ENCODE measurements at regions not wholly inside any gene's neighbourhood (a gene's known extent, or its start where the extent isn't known, plus 50 kb on each side); places are given as distances from the start of the nearest gene placed in this dataset.

DNA sequence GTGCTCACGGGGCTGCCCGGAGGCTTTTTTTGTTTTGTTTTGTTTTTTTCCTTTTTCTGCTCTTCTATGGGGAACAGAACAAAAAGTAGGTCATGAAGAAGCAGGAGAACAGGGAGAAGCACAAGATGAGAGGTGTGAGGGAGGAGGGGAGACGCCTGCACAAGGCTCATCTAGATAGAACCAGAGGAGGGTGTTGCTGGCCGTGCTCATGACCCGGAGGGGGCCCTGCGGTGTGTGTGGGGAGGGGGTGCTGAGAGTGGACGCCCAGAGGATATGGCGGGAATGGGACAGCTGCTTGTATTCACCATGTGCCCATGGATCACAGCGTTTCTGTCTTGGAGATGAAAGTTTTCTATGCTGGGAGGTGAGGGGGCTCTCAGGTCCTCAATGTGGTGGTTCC, 183.7 kb downstream of the FOXL1 start:
- POLR2A ChIA-PET: no interaction called here
- CTCF ChIA-PET: no interaction called here

DNA sequence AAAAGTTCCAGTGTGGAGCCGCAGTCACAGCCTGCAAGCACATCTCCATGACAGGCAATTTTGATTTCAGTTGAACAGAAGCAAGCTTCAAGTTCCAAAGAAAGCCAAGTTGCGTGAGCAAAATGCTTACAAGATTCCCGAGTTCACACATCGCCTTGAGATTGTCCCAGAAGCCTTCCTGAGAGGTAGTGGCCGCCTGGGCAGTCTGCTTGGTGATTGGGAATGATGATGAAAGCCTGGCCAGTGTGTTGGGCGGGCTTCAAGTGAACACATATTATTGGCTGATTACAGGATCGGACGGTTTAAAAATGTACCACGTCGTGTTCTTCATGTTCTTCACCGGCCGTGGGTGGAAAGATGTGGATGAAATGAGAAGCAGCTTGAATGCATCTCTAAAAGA, 185.5 kb downstream of the FOXL1 start:
- POLR2A ChIA-PET: no interaction called here
- CTCF ChIA-PET: no interaction called here

DNA sequence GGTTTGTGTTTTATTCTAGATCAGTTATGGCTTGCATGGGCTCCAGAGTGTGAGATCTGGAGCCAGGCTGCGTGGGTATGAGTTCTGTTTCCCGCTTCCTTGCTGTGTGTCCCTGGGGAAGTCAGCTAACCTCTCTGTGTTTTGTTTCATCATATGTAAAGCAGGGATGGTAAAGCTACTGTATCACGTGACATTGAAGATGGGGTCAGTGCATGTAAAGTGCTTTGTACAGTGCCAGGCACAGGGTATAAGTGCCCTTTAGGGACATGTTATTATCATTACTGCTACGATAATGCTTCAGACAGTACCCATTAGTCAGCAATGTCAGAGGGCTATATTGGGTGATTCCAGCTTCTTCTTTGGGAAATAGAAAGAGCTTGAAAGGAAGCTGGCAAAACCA, 186.2 kb downstream of the FOXL1 start:
- POLR2A ChIA-PET: no interaction called here
- CTCF ChIA-PET: no interaction called here

DNA sequence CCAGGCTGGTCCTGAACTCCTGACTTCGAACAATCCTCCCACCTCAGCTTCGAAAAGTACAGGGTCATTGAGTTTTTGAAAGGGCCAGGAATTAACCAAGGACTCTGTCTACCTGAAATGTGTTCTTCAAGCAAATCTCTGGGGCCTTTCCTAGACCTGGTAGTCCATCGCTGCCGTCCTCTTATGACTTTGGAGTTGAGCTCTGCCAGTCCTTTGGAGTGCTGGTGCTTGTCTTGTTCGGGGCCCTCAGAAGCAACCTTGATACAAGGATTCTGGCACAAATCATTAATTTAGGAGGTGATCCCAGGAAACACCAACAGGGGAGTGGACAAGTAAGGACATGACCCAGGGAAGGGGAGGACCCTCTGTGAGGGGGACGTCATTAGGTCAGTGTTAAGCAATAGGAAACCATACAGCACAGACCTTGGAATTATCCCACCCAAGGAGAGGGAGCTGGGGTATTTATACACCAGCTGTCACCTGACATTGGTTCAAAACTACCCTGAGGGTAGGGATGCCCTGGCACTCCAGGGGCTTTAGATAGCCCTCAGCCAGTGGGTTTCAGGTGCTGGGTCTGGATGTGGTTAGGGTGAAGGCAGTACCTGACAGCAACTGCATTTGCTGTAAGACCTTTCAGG, 187.2 kb downstream of the FOXL1 start:
- POLR2A ChIA-PET: no interaction called here
- CTCF ChIA-PET: no interaction called here

DNA sequence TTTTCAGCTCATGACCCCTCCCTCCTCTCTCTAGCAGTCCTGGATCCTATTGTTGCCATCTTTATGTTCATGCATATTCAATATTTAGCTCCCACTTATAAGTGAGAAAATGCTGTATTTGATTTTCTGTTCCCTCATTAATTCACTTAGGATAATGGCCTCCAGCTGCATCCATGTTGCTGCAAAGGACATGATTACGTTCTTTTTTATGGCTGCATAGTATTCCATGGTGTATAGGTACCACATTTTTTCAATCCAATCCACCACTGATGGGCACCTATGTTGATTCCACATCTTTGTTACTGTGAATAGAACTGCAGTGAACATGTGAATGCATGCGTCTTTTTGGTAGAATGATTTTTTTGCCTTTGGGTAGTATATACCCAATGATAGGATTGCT, 188.4 kb downstream of the FOXL1 start:
- POLR2A ChIA-PET: no interaction called here
- CTCF ChIA-PET: no interaction called here

DNA sequence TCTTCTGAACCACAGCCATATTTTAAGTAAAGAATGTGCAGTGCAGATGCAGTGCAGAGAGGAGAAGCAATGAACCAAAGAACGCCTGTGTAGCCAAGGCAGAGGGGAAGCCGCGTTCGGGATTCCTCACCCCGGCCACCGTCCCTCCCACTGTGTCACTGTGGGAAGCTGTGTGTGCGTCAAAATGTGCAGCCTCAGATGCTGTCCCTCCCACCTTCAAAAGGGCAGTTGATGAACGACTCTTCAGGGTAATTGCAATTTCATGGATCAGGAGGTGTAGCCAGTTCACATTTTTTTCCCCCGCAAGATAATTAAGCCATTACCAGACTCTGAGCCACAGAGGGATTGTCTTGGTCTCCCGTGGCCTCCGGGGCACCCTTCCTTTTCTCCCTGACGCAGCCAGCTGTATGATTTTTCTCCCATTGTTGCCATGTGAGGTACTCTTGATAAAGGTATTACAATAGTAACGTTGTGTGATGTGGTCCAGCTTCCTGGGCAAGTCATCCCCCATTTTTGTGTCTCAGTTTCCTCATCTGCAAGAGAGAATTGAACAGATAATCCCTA, 190.0 kb downstream of the FOXL1 start:
- CTCF ChIA-PET: no interaction called here

DNA sequence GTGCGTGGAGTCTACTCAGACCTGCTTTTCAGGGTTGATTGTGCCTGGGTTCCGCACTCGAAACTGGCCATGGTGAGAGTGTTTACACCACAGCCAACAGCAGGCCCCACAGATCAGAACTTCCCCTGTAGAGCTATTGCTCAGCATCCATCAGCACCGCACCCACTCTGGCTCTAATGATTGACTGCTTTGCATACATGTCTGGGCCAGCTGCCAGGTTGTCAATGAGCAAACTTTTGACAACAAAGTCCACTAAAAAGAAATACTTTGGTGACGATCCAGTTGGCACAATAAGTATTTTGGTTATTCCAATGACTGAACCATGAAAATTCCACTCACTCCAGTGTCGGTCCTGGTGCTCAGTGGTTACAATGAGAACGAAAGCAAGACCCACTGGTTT, 190.7 kb downstream of the FOXL1 start:
- POLR2A ChIA-PET: no interaction called here
- CTCF ChIA-PET: no interaction called here

More for the DNA sequence above, 190.0 kb downstream of the FOXL1 start:
- POLR2A ChIA-PET: no interaction called here

DNA sequence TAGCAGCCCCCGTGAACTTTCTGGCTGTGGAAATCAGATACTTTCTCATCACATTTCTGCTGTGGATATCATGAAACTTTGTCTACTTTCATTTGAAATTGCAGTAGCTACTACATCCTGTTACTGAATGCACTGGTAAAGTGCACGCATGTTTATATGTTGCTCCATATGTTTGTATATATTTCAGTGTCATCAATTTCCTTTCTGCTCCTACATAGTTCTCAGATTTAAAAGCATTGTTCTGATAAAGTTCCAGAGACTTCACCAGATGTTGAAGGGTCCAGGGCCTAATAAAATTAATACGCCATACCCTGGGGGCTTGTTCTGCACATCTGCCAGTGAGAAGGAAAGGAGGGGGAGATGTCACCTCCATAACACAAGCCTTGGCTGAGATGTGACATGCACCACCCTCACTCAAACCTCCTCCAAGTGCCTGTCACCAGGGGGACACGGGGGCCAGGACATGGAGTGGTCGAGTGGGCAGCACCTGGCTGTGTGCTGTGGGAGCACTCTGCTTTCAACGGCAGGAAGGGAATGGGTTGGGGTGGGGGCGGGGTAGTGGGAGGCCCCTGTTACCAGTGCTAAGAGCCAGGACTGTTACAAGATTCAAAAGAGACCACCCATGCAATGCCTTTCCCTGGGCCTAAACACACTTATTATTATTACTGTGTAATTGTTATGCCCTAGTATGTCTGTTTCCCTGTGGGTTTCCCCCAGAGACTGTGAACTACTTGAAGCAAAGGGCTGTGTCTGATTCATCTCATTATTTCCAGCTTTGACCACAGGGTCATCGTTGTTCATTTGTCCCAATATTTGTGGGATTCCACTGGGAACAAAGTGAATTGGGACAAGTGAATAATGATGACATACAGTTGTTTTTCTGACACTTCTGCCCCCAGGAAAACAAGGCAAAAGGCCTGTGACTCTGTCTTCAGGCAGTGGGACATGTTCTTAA, 193.4 kb downstream of the FOXL1 start:
- POLR2A ChIA-PET: no interaction called here
- CTCF ChIA-PET: no interaction called here

DNA sequence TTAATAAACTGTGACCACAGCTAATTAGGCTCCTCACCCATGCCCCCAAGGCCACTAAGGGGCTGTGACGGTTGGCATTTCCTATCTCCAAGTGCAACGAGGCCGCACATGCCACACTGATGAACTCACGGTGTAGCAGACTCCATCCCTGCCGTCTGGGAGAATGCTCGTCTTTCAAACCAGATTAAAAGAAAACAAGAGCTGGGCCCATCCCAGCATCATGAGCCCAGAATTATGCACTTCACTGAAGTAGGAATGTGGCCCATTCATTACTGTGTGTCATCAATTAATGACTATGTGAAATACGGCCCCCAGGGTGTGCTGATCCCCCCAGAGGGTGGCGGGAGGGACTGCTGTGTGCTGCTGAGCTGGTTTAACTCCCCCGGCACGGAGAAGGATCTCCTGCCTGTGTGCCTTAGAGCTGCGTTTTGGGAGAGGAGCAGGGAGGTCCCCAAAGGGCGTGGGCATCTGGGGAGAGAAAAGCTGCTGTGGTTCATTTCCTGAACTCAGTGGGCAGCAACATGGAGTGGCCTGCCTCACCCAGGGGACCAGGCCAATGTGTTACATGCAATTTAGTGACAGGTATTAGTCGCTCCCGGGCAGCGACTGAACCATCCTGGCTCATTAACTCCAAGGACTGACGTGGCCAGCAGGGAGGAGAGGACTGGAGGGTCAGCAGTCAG, 194.5 kb downstream of the FOXL1 start:
- ChIA-PET POLR2A (no interaction called here), CTCF (no interaction called here)

DNA sequence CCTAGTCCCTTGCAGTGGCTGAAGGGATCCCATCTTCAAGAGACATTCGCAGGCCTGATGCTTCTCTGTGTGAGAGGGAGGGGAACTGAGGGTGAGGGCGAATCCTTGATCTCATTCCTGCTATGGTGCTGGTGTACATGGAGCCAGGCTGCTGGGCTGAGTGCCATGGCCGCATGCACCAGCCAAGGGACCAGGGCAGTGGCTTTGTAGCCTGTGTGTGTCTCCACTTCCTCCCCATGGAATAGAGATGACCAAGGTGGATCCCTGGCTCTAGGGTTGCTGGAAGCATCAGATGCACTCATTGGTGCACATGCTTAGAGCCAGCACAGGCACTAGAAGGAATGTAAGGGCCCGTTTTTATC, 195.0 kb downstream of the FOXL1 start:
- POLR2A ChIA-PET: no interaction called here
- CTCF ChIA-PET: no interaction called here

DNA sequence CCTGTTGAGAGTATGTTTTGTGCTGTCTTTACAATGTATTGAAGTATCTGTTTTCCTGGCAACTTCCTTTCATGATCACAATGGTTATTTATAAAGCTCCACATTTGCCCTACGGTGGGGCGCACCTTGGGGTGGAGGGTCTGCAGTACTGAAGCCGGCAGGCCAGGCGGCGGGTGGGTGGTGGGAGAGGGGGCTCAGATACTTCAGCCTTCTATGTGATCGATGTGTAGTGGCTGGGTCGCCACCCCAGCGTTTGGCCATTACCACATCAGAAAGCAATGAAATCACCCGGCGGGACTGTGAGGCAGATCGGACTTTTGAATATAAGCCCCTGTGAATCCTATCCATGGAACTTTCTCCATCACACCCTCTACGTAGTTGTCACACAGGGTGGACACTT, 196.6 kb downstream of the FOXL1 start:
- CTCF ChIA-PET: no interaction called here
- POLR2A ChIA-PET: no interaction called here

DNA sequence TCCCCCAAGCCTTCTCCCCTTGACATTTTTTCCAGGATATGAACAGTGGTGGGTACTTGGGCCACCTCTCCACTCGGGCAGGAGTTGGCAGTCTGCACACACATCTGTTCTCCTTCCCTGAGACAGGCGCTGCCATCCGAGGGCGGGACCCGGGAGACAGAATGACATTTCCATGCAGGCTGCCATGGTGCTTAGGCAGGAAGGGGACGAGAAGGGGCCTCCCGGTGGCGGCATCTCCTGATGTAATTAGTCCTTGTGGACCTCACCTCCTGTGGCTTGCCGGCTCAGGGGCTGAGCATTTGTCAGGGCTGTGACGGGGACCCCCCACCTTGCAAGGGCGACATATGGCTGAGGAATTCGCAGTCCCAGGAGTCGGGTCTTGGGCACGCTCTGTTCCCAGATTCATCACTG, 197.2 kb downstream of the FOXL1 start:
- POLR2A ChIA-PET: no interaction called here
- CTCF ChIA-PET: no interaction called here

DNA sequence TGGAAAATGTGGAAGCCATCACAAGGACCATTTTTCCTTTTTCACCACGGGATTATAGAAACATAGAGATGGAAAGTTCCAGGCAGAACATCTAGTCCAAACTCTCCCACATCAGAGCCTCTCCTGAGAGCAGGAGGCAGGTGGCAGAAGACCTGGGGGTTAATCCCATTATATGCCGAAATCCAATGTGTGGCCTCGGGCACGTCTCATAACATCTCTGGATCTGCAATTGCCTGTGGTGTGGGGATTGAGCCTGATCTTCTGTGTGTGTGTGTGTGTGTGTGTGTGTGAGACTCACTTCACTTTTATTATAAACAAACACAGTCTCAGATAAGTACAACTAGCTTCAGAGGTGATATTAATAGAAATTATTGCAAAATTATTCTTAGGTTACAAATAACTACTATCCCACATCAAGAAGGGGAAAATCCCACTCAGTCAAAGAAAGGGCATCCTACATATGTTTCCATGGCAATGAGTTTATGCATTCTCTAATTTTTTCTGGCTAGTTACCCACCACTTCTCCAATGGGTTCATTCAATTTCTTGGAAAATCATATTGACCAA, 199.1 kb downstream of the FOXL1 start:
- ChIA-PET CTCF (no interaction called here), POLR2A (no interaction called here)

DNA sequence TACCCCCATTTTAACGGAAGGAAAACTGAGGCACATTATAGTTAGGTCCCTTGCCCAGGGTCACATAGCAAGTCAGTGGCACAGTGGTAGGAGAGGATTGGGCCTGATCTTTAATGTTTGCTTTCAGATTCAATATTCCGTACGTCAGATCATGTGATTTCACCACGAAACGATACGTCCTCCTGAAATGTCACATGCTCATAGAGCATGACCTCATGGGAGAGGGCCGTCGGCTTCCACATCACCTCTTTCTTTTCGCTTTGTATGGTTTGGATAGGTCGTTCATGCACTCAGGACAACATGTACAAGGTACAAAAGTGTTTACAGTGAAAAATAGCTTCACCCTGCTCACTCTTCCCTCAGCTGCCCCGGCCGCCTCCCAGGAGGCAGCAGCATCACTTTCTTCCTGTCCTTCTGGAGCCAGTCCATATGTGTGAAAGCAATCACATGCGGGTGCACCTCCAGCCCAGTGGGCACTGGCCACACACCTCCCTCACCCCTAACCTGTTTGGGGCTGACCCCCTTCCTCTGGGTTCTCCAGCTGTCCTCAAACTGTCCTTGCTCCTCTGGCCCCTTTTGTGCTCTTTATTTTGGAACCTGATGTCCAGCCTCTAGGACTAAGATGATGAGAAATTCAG, 199.9 kb downstream of the FOXL1 start:
- CTCF ChIA-PET: no interaction called here
- POLR2A ChIA-PET: no interaction called here

DNA sequence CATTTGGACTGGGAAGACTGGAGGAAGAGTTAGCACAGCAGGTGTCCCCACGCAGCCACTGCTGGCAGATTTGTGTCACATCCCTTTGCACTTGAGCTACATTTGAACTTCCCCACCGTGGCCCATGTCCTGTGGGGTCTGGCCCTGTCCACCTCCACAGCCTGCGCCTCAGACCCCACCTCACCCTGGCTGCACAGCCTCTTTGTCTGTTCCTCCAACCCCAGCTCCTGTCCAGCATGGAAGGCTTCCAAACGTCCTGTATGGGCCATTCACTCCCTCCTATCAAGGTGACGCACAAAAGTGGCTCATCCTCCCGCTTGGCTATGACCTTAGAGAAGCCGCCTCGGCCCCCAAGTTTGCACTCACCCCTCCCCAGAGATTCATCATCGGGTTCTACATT, 200.6 kb downstream of the FOXL1 start:
- CTCF ChIA-PET: no interaction called here

DNA sequence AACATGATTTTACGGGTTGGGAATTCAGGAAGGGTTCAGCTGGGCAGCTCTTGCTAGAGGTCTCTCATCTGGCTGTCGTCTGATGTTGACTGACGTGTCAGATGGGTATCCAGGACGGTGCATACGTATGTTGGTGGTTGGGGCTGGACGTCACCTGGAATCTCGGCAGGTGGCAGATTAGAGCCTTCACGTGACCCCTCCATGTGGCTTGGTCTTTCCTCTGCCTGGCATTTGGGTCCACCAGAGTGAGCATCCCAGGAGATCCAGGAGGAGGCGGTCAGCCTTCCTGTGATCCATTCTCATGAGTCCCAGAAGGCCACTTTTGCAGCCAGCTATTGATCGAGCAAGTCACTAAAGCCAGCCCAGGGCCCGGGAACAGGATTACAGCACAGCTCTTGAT, 202.7 kb downstream of the FOXL1 start:
- ChIA-PET POLR2A (no interaction called here), CTCF (no interaction called here)

More for the DNA sequence above, 200.6 kb downstream of the FOXL1 start:
- POLR2A ChIA-PET: no interaction called here

DNA sequence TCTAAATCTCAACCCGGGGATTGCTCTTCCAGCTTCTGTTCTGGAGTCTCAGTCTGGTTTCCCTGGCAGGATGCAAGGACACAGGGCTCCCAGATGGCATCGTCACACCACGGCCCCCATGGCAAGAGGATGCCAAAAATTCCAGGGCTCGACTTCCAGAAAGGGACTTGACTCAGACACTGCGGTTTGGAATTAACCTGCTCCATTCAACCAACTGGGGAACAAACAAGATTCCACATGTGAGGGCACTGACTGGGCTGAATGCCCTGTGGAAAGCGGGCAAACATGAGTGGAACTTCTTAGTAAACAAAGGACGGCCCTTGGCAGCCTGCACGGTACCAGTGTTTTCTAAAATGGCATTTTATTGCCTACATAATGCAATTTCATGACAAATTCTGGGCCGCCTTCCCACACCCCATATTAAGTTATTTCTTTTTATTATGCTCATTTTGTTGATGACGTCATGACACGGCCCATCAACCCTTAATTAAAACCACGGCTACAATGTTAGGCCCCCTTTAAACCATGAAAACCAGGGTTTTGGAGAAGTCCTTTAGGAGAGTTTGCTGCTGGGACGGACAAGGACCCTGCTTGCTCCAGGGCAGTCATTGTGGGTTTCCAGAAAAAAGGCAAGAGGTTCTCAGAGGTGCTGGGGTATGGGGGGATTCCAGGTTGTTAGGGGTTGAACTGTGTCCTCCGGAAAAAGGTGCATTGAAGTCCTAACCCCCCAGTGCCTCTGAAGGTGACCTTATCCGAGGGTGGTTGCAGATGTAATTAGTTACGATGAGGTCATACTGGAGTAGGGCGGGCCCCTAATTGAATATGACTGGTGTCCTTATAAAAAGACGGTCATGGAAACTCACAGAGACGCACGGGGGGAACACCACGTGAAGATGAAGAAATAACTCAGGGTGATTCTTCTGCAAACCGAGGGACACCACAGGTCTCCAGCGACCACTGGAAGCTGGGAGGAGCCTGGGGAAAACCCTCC, 205.6 kb downstream of the FOXL1 start:
- ChIA-PET CTCF (no interaction called here), POLR2A (no interaction called here)

DNA sequence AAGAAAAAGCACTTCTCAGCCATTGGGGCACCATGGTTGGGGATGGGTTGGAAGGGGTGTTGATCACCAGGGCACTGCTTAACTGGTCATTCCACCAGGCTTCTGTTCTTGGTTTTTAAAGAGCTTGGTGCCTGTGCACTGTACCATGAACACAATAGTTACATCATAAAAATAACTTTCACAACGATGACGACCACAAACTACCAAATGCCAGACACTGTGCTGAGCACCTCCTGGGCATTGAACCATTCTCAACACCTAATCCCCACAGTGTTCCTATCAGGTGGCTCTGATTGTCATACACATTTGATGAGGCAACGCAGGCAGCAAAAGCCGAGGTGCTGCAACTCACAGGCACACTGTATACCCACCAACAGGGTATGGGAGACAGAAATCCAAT, 208.0 kb downstream of the FOXL1 start:
- ChIA-PET POLR2A (no interaction called here), CTCF (no interaction called here)

DNA sequence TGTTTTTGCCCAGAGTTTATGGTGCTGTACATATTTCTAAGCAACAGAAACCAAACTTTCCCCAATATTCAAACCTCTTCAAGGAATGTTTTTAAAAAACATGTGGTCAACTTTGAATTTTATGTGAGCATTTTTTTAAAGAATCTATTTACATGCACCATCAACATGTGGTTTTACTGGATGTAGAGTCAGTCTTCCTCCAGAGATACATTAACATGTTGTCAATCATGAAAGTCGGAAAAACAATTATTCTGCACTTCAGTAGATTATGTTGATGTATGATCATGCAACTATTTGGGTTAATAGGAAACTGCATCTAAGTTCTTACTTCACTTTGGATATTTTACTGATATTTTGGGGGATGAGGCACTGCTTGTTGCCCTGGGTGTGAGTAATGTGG, 208.6 kb downstream of the FOXL1 start:
- CTCF ChIA-PET: no interaction called here

More for the DNA sequence above, 208.6 kb downstream of the FOXL1 start:
- POLR2A ChIA-PET: no interaction called here
